ENCODE measurements at regions not wholly inside any gene's neighbourhood (a gene's known extent, or its start where the extent isn't known, plus 50 kb on each side); places are given as distances from the start of the nearest gene placed in this dataset.

- peaks cover 12% of the 10 kb centered on the region for H3K4me1 Mint-ChIP-seq (ENCODE audit: low read depth)
- no peak for DNase-seq (ENCODE audit: low spot score, unreplicated experiment)
- no peaks in the 10 kb centered on the region for H3K27me3 Mint-ChIP-seq
- H3K4me3 Mint-ChIP-seq (ENCODE audit: low read depth) = no peak overlapping the region
- H3K27ac Mint-ChIP-seq = no peak overlapping the region
- peaks cover 2% of the 10 kb centered on the region for H3K36me3 Mint-ChIP-seq (ENCODE audit: insufficient read depth)
- H3K9me3 Mint-ChIP-seq (ENCODE audit: low read depth) = peaks cover 9% of the 10 kb centered on the region
- TF ChIP-seq CTCF (IDR thresholded peaks at IDR 0.05; ENCODE audit: unreplicated experiment) = no peak
Measured at GRCh38 chr1:62381831-62382657, 54.8 kb upstream of the USP1 start.

DNA sequence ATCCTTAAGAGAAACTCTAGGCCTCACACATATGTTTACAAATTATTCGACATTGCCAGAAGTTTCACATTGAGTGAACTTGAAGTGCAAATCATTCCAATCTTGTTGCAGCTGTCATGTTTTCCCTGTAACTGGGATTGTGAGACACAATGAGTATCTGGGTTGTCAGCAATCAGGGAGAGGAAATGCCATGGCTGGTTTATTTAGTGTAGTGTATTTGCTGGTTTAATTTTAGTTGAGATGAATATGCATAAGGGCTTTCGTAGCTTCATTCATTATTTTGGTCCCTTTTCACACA lies 54.2 kb upstream of the USP1 start:
- H3K27me3 Mint-ChIP-seq = no peaks in the 10 kb centered on the region
- H3K4me3 Mint-ChIP-seq (ENCODE audit: low read depth) = no peak overlapping the region
- peaks cover 17% of the 10 kb centered on the region for H3K4me1 Mint-ChIP-seq (ENCODE audit: low read depth)
- DNase-seq (ENCODE audit: low spot score, unreplicated experiment) = no peak
- no peaks in the 10 kb centered on the region for H3K36me3 Mint-ChIP-seq (ENCODE audit: insufficient read depth)
- H3K27ac Mint-ChIP-seq = no peak overlapping the region
- no peak for TF ChIP-seq CTCF (IDR thresholded peaks at IDR 0.05; ENCODE audit: unreplicated experiment)
- peaks cover 5% of the 10 kb centered on the region for H3K9me3 Mint-ChIP-seq (ENCODE audit: low read depth)

DNA sequence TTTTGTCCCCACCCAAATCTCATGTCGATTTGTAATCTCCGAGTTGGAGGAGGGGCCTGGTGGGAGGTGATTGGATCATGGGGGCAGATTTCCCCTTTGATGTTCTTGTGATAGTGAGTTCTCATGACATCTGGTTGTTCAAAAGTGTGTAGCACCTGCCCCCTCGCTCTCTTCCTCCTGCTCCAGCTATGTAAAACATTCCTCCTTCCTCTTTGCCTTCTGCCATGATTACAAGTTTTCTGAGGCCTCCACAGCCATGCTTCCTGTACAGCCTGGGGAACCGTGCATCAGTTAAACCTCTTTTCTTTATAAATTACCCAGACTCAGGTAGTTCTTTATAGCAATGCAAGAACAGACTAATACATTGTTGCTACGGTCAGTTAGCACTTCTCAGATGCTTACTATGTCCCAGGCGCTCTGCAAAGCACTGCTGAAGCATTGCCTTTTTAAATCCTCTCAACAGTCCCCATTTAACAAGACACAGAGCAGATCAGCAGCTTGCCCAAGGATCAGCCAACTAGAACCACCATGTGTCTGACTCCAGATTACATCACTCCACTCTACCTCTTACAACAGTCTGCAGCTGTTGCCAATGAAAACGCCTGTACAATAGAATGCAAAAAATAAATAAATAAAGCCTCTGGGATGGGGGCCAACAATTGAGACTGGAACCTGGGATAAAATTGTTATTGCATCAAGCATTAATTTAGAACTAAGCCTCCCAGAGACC lies 52.4 kb upstream of the USP1 start:
- no peak overlapping the region for H3K27ac Mint-ChIP-seq
- no peaks in the 10 kb centered on the region for H3K27me3 Mint-ChIP-seq
- H3K4me3 Mint-ChIP-seq (ENCODE audit: low read depth) = no peak overlapping the region
- H3K36me3 Mint-ChIP-seq (ENCODE audit: insufficient read depth) = no peaks in the 10 kb centered on the region
- no peak for TF ChIP-seq CTCF (IDR thresholded peaks at IDR 0.05; ENCODE audit: unreplicated experiment)
- DNase-seq (ENCODE audit: low spot score, unreplicated experiment) = no peak
- peaks cover 17% of the 10 kb centered on the region for H3K4me1 Mint-ChIP-seq (ENCODE audit: low read depth)
- no peaks in the 10 kb centered on the region for H3K9me3 Mint-ChIP-seq (ENCODE audit: low read depth)

- Mint-ChIP-seq H3K4me3 (ENCODE audit: low read depth) (no peak overlapping the region), H3K4me1 (ENCODE audit: low read depth) (peaks cover 17% of the 10 kb centered on the region), H3K9me3 (ENCODE audit: low read depth) (no peaks in the 10 kb centered on the region), H3K36me3 (ENCODE audit: insufficient read depth) (no peaks in the 10 kb centered on the region), H3K27ac (peak overlapping the region; percentile 37), H3K27me3 (no peaks in the 10 kb centered on the region)
- DNase-seq (ENCODE audit: low spot score, unreplicated experiment) = no peak
- no peak for TF ChIP-seq CTCF (IDR thresholded peaks at IDR 0.05; ENCODE audit: unreplicated experiment)
Measured at GRCh38 chr1:62385923-62386322, 50.9 kb upstream of the USP1 start.

DNA sequence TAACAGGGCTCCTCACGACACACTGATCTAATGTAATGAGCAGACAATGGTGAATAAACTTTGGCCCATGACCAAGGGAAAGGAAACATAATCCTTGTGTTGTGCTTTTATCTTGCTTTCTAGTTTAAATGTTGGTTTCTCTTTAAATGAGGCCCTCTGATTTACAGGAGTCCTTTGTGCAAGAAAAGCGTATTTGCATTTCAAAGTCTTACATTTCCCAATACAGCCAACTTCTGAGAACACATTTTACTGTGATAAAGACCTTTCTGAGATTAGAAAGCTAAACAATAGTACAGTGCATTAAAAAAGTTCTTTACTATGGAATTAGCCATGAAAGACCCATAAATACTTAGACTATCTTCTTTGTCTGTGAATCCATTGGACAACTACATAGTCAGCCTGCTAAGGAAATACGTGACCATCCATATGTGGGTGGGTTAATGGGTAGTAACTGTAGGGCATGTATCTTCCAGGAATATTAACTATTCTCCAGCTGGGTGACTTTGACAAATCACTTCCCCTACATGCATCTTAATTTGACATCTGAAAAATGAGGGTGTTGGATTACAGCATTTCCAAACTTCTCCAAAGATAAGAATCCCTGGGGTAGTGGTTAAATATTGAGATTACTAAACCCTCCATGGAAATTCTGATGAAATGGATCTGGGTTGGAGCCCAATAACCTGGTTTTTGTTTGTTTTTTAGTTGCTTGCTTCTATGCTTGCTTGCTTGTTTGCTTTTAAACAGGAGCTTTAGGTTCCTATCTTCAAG lies 50.3 kb upstream of the USP1 start:
- no peaks in the 10 kb centered on the region for H3K27me3 Mint-ChIP-seq
- no peak for DNase-seq (ENCODE audit: low spot score, unreplicated experiment)
- no peak for TF ChIP-seq CTCF (IDR thresholded peaks at IDR 0.05; ENCODE audit: unreplicated experiment)
- H3K36me3 Mint-ChIP-seq (ENCODE audit: insufficient read depth) = no peaks in the 10 kb centered on the region
- no peak overlapping the region for H3K4me3 Mint-ChIP-seq (ENCODE audit: low read depth)
- peak overlapping the region; percentile 67 for H3K27ac Mint-ChIP-seq
- peaks cover 17% of the 10 kb centered on the region for H3K4me1 Mint-ChIP-seq (ENCODE audit: low read depth)
- no peaks in the 10 kb centered on the region for H3K9me3 Mint-ChIP-seq (ENCODE audit: low read depth)

Data from progenitor cell of endocrine pancreas (in vitro differentiated cells).